GM12878 (cell line): ENCODE measurements at regions not wholly inside any gene's neighbourhood (a gene's known extent, or its start where the extent isn't known, plus 50 kb on each side); places are given as distances from the start of the nearest gene placed in this dataset.

Experiments
- CEBPB ChIP-seq, 2 experiments: fragments of 150-350 bp in 1 of 2; IDR thresholded peaks; 2 replicates each; pipeline ENCODE4 v1.6.1; 2012 to 2014; ENCODE audit warnings: low read depth in 2 of 2, low read length in 2 of 2, borderline replicate concordance in 1 of 2, inconsistent platforms in 1 of 2
- CTCF ChIP-seq, 3 experiments: IDR thresholded peaks in 2 of 3; conservative IDR thresholded peaks in 1 of 3; 2 replicates each; pipeline ENCODE4 v1.5.1; 2011; ENCODE audit warnings: low read depth in 3 of 3, low read length in 3 of 3, mild to moderate bottlenecking in 3 of 3, control low read depth in 2 of 3, moderate library complexity in 2 of 3, inconsistent platforms in 1 of 3, mixed read lengths in 1 of 3; ENCODE audit not compliant: control insufficient read depth in 2 of 3, insufficient read depth in 1 of 3; ENCODE audit errors: extremely low read depth in 1 of 3
- EP300 ChIP-seq, 2 experiments: fragments of 150-350 bp in 1 of 2; IDR thresholded peaks; 2 replicates each; pipeline ENCODE4 v1.6.1; 2011 to 2012; ENCODE audit warnings: low read depth in 2 of 2, low read length in 2 of 2, borderline replicate concordance in 1 of 2, improper control_type of control experiment in 1 of 2, inconsistent platforms in 1 of 2; ENCODE audit not compliant: control insufficient read depth in 1 of 2
- GABPA ChIP-seq: IDR thresholded peaks from 2 replicates; pipeline ENCODE4 v1.6.1; 2014; ENCODE audit warnings: antibody characterized with exemption, low read depth, mild to moderate bottlenecking, inconsistent platforms
- POLR2A ChIP-seq: IDR thresholded peaks from 2 replicates; pipeline ENCODE4 v1.6.1; 2011; ENCODE audit warnings: low read depth, mild to moderate bottlenecking, low read length
- RB1 ChIP-seq: fragments of 450-650 bp; formaldehyde crosslinking; IDR thresholded peaks from 2 replicates; pipeline ENCODE4 v1.6.1; 2017; ENCODE audit warnings: mild to moderate bottlenecking, borderline replicate concordance
- REST ChIP-seq: IDR thresholded peaks from 2 replicates; pipeline ENCODE4 v1.6.1; 2012; ENCODE audit warnings: mild to moderate bottlenecking, low read depth, low read length
- SMC3 ChIP-seq: IDR thresholded peaks from 2 replicates; pipeline ENCODE4 v1.6.1; 2011; ENCODE audit warnings: low read length, improper control_type of control experiment, borderline replicate concordance
- SREBF2 ChIP-seq: IDR thresholded peaks from 2 replicates; pipeline ENCODE4 v1.6.1; 2012; ENCODE audit warnings: mild to moderate bottlenecking, low read length
- USF2 ChIP-seq: IDR thresholded peaks from 2 replicates; pipeline ENCODE4 v1.6.1; 2011; ENCODE audit warnings: low read depth, low read length, improper control_type of control experiment, borderline replicate concordance
- YY1 ChIP-seq: IDR thresholded peaks from 2 replicates; pipeline ENCODE4 v1.6.1; 2011; ENCODE audit warnings: low read depth, mild to moderate bottlenecking, low read length
- ZNF274 ChIP-seq: IDR thresholded peaks from one replicate; pipeline ENCODE4 v1.8.0; 2011; ENCODE audit not compliant: insufficient read length, insufficient read depth

- TF ChIP-seq EP300 (IDR thresholded peaks at IDR 0.05; ENCODE audit: borderline replicate concordance in 1 of 2, control insufficient read depth in 1 of 2, low read depth in 2 of 2, low read length in 2 of 2) (no peak), REST (no peak), CTCF (IDR thresholded peaks at IDR 0.05 in 2 of 3, conservative IDR thresholded peaks at IDR 0.05 in 1 of 3; ENCODE audit: control insufficient read depth in 2 of 3, extremely low read depth in 1 of 3, insufficient read depth in 1 of 3, low read depth in 3 of 3, low read length in 3 of 3) (no peak), POLR2A (no peak), SREBF2 (no peak), SMC3 (no peak), YY1 (no peak), RB1 (no peak), ZNF274 (no peak), CEBPB (IDR thresholded peaks at IDR 0.05; ENCODE audit: borderline replicate concordance in 1 of 2, low read depth in 2 of 2, low read length in 2 of 2) (no peak), USF2 (no peak), GABPA (no peak)
These were observed 167.9 kb downstream of the PAX3 start for GRCh38 chr2:222130855-222131254.
